ENCODE measurements at regions not wholly inside any gene's neighbourhood (a gene's known extent, or its start where the extent isn't known, plus 50 kb on each side); places are given as distances from the start of the nearest gene placed in this dataset.
"Not testable (repeated sequence)": the region's sequence is repeated elsewhere in the genome, so short reads cannot be mapped to it uniquely, and the experiment has no call there.

GRCh38 chr10:51000164-51000563, 74.1 kb upstream of the PRKG1 start:
- no peak for DNase-seq

DNA sequence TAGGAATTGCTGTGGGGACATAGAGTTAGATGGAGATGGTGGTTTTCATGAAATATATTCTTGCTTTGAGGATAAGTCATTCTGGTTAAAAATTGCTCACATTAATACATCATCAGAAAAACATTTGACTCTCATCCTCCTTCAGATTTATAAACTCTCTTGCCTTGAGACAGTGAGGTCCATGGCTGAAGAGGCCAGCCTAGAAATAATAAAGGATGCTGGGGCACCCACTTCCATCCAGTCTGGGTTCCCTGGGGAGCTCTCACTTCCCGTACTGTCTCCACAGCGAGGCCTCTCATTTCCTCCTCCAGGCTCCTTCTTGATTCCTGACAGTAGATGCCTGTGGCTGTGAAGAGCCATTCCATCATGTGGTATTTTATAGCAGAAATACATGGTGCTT, 73.3 kb upstream of the PRKG1 start:
- DNase-seq: no peak

GRCh38 chr10:51001587-51001986, 72.7 kb upstream of the PRKG1 start:
- peak; percentile 59 for DNase-seq

DNA sequence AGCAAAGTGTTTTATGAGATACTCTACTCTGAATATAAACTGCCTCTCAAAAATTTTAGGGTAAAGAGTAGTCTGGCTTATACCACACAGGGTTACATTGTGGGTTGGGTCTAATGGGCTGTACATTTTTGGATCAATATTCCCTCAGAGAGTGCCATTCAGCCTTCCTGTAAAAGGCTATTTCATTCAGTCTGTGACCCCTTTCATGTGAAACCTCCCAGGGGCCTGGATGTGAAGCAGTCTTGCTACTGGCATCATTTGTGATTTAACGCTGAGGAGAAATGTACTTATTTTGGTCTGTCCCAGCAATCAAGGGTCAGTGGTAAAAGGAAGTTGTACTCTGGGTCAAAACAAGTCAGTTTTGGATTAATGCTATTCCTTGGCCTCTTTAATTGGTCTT, 71.8 kb upstream of the PRKG1 start:
- DNase-seq: no peak

DNA sequence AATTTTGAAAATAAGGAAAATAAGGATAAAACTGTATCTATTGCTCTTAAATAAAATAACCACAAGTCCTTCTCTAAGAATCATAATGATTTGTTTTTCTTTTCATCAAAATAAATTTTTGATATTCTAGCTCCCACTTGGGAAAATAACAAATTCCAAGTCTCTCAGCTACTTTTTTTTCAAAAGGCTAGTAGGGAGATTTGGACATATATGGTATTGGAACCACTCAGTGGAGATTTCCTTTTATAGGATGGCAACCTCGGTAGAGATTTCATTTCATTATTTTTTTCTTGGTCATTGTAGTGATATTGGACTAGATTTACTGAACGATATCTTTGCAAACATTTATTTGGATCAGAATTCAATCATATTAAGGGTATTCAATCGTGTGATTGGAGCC, 69.5 kb upstream of the PRKG1 start:
- DNase-seq: no peak

- no peak for DNase-seq
These were observed 68.7 kb upstream of the PRKG1 start for GRCh38 chr10:51005551-51005950.

DNA sequence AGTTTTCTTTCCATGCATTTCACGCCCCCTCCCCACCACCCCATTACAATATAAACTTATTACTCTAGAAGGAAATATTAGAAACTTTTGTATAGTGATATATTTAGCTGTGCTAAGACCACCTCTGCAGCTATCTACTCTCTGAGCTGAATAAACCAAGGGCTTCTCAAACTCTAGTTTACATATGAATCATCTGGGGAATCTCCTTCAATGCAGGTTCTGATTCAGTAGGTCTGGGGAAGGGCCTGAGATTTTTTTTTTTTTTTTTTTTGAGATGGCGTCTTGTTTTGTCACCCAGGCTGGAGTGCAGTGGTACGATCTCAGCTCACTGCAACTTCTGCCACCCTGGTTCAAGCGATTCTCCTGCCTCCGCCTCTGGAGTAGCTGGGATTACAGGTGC, 67.6 kb upstream of the PRKG1 start:
- DNase-seq: no peak

DNA sequence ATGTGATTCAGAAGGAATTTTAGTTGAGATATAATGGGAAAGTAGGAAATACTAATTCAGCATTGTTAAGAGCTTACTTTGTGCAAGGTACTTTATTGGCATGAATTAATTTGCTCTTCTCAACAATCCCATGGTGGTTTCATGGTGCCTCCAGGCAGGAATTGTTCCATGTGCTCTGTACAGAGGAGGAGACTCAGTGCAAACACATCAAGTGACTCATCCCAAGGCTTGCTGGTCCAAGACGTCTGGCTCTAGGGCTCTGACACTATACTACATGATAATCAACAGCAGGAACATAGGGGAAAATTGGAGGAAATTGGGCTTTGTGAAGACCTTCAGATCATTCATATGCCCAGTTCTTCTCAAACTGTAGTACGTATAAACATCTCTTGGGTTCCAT, 66.5 kb upstream of the PRKG1 start:
- no peak for DNase-seq

GRCh38 chr10:51008346-51008745, 65.9 kb upstream of the PRKG1 start:
- DNase-seq: no peak

DNA sequence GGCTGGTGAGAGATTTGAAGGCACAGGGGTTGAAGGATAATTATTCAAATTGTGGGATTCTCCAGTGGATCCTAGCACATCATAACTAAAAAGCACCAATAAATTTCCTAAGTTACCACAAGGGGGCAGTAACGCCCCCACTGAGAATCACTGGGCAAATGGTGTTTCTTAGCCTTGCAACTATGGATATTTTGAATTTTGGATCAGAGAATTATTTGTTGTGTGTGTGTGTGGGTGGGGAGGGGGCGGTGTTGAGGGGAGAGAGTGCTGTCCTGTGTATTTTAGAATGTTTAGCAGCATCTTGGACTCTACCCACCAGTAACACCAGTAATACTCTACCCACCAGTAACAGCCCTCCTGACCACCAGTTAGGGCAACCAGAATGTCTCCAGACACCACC, 63.3 kb upstream of the PRKG1 start:
- peak; percentile 68 for DNase-seq

GRCh38 chr10:51012073-51012472, 62.2 kb upstream of the PRKG1 start:
- no peak for DNase-seq

DNA sequence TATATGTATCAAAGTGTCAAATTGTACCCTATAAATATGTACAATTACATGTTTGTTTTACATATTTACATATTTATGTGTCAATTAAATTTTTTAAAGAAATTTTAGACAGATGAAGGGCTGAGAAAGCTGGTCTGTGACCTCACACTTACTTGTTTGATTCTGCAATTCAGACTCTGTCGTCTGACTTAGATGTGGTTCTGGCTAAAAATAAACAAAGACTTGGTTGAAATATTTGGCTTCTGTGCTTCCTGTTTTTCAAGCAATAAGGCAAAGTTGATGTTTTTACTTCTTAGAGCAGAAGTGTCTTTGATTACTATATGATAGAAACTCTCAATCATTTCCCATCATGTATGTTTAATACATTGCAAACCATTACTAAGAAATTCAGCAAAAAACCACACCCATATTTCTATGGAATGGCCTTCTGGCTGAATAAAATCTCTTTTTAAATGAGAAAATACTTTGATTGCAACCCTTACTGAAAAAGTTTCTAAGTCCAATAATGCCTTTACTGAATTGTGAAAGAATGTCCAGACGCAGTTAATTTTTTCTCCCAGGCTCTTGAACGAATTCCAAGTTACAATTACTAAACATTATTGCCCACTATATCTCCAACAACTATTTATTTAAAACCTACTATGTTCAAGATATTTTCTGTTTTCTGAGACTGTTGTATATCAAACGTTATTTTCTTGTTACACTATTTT, 59.5 kb upstream of the PRKG1 start:
- DNase-seq: no peak

GRCh38 chr10:51015390-51015754, 58.9 kb upstream of the PRKG1 start:
- DNase-seq: not testable (repeated sequence)

DNA sequence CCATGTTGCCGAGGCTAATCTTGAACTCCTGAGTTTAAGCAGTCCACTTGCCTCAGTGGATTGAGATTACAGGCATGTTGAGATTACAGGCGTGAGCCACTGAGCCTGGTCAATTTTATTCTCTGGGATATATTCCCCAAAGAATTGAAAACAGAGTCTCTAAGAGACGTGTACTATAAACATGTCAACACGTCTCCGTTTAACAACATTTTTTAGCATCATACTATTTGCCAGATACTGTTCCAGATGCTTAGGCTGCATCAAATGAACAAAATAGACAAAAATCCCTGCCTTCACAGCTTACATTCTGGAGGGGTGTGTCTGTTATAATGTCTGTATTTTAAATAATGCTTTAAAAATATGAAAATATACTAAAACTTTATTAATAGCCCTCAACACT, 54.1 kb upstream of the PRKG1 start:
- DNase-seq: no peak

DNA sequence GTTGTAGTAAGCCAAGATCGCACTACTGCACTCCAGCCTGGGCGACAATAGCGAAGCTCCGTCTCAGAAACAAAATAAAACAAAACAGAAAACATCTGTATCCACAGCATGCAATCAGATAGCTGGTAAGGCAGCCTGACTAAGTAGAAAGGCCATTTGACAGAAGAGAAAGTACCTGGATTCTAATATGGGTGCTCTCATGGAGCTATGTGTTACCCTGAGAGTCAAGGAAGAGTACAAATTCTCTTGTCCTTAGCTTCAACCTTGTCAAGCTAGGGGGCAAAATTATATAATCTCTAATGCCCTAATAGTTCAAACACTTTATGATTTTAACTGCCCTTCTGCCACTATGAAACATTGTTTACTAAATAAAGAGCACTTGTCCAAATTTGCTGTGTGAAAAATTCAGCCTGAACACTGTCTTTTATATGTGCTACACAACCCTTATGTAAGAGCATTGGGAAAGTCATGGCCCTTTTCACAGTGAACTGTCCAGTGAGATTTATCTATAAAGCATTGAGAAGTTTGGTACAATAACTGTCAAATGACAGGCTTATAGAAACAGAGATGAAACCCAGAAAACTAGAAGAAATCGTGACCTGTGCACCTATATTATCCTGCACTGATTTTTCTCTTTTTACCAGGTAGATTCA, 51.2 kb upstream of the PRKG1 start:
- DNase-seq: no peak

DNA sequence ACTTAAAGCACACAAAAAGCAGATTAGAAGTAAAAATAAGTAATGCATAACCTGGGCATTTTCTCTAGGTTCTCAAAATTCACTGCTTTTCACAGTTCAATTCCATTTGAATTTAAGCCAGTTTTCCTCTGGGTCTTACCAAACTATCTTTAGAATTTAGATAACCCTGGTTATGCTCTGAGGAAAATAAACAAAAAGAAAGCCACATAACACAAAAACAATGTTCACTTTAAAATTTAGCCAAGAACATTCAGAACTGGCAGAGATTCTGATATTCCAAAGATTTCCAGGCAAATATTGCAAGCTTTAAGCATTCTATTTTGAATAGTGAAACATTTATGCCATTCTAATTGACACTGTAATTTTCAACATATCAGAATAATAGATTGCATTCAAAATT, 50.7 kb upstream of the PRKG1 start:
- no peak for DNase-seq
